ENCODE measurements at regions not wholly inside any gene's neighbourhood (a gene's known extent, or its start where the extent isn't known, plus 50 kb on each side); places are given as distances from the start of the nearest gene placed in this dataset.

GRCh38 chr9:108655818-108656217, 200.0 kb downstream of the ACTL7B start:
- Histone ChIP-seq H3K4me1 (ENCODE audit: low read length) (no peaks in the 10 kb centered on the region), H3K79me2 (ENCODE audit: low read length) (no peaks in the 10 kb centered on the region), H4K20me1 (ENCODE audit: insufficient read depth, low read length) (no peaks in the 10 kb centered on the region), H3K4me3 (ENCODE audit: low read length) (no peak overlapping the region), H3K4me2 (ENCODE audit: low read length) (no peak overlapping the region), H3K9ac (ENCODE audit: low read length) (no peak overlapping the region), H2AFZ (ENCODE audit: low read depth, low read length) (no peak overlapping the region), H3K27me3 (ENCODE audit: low read depth, low read length) (peaks cover 4% of the 10 kb centered on the region; the same call in 1 of the 2 replicates), H3K9me3 (ENCODE audit: insufficient read depth, low read length) (no peaks in the 10 kb centered on the region), H3K27ac (ENCODE audit: low read length) (no peak overlapping the region), H3K36me3 (replicated peaks; ENCODE audit: low read depth, low read length) (no peaks in the 10 kb centered on the region)
- no peak for TF ChIP-seq CTCF (IDR thresholded peaks at IDR 0.05; ENCODE audit: low read depth, low read length)
- no peak for TF ChIP-seq EZH2phosphoT487 (IDR thresholded peaks at IDR 0.05; ENCODE audit: low read depth)

- Histone ChIP-seq H3K27ac (ENCODE audit: low read length) (no peak overlapping the region), H4K20me1 (ENCODE audit: insufficient read depth, low read length) (no peaks in the 10 kb centered on the region), H3K4me1 (ENCODE audit: low read length) (no peaks in the 10 kb centered on the region), H3K36me3 (replicated peaks; ENCODE audit: low read depth, low read length) (no peaks in the 10 kb centered on the region), H2AFZ (ENCODE audit: low read depth, low read length) (no peak overlapping the region), H3K27me3 (ENCODE audit: low read depth, low read length) (peaks cover 4% of the 10 kb centered on the region; the same call in 1 of the 2 replicates), H3K9me3 (ENCODE audit: insufficient read depth, low read length) (no peaks in the 10 kb centered on the region), H3K9ac (ENCODE audit: low read length) (no peak overlapping the region), H3K79me2 (ENCODE audit: low read length) (no peaks in the 10 kb centered on the region), H3K4me3 (ENCODE audit: low read length) (no peak overlapping the region), H3K4me2 (ENCODE audit: low read length) (no peak overlapping the region)
- no peak for TF ChIP-seq CTCF (IDR thresholded peaks at IDR 0.05; ENCODE audit: low read depth, low read length)
- no peak for TF ChIP-seq EZH2phosphoT487 (IDR thresholded peaks at IDR 0.05; ENCODE audit: low read depth)
These were observed 201.2 kb downstream of the ACTL7B start for GRCh38 chr9:108654566-108654965.

GRCh38 chr9:108652851-108653250, 202.9 kb downstream of the ACTL7B start:
- no peak overlapping the region for H3K4me2 ChIP-seq (ENCODE audit: low read length)
- peaks cover 9% of the 10 kb centered on the region for H3K27me3 ChIP-seq (ENCODE audit: low read depth, low read length)
- TF ChIP-seq EZH2phosphoT487 (IDR thresholded peaks at IDR 0.05; ENCODE audit: low read depth): no peak

GRCh38 chr9:108650826-108651225, 205.0 kb downstream of the ACTL7B start:
- no peaks in the 10 kb centered on the region for H3K36me3 ChIP-seq (replicated peaks; ENCODE audit: low read depth, low read length)
- no peak overlapping the region for H3K9ac ChIP-seq (ENCODE audit: low read length)
- H2AFZ ChIP-seq (ENCODE audit: low read depth, low read length): no peak overlapping the region
- TF ChIP-seq EZH2phosphoT487 (IDR thresholded peaks at IDR 0.05; ENCODE audit: low read depth) (no peak), CTCF (IDR thresholded peaks at IDR 0.05; ENCODE audit: low read depth, low read length) (no peak)
- H3K79me2 ChIP-seq (ENCODE audit: low read length): no peaks in the 10 kb centered on the region
- H3K4me2 ChIP-seq (ENCODE audit: low read length): no peak overlapping the region
- H3K9me3 ChIP-seq (ENCODE audit: insufficient read depth, low read length): no peaks in the 10 kb centered on the region
- H3K4me1 ChIP-seq (ENCODE audit: low read length): no peaks in the 10 kb centered on the region
- no peak overlapping the region for H3K4me3 ChIP-seq (ENCODE audit: low read length)
- H4K20me1 ChIP-seq (ENCODE audit: insufficient read depth, low read length): no peaks in the 10 kb centered on the region
- peaks cover 9% of the 10 kb centered on the region; the same call in 1 of the 2 replicates for H3K27me3 ChIP-seq (ENCODE audit: low read depth, low read length)
- no peak overlapping the region for H3K27ac ChIP-seq (ENCODE audit: low read length)

More at GRCh38 chr9:108652851-108653250, 202.9 kb downstream of the ACTL7B start:
- no peaks in the 10 kb centered on the region for H3K4me1 ChIP-seq (ENCODE audit: low read length)
- H3K9ac ChIP-seq (ENCODE audit: low read length): no peak overlapping the region
- H3K4me3 ChIP-seq (ENCODE audit: low read length): no peak overlapping the region
- H3K27ac ChIP-seq (ENCODE audit: low read length): no peak overlapping the region
- no peaks in the 10 kb centered on the region for H3K9me3 ChIP-seq (ENCODE audit: insufficient read depth, low read length)
- H4K20me1 ChIP-seq (ENCODE audit: insufficient read depth, low read length): no peaks in the 10 kb centered on the region
- no peaks in the 10 kb centered on the region for H3K36me3 ChIP-seq (replicated peaks; ENCODE audit: low read depth, low read length)
- H2AFZ ChIP-seq (ENCODE audit: low read depth, low read length): no peak overlapping the region
- H3K79me2 ChIP-seq (ENCODE audit: low read length): no peaks in the 10 kb centered on the region
